Posterior cingulate gyrus (tissue), 11 donors: ENCODE measurements at regions not wholly inside any gene's neighbourhood (a gene's known extent, or its start where the extent isn't known, plus 50 kb on each side); places are given as distances from the start of the nearest gene placed in this dataset.

Source experiments
- DNase-seq, 10 donors: peaks; one replicate each; pipeline versions ENCODE4 v3.0.0 to v3.0.0-alpha.2; 2020 to 2021; ENCODE audit warnings: mixed read lengths in 3 of 10
- intact Hi-C: fragments of 100-400 bp; cut with DNase I; formaldehyde crosslinking; loops from one replicate; pipeline ENCODE4 v1.15.1; 2023

DNA sequence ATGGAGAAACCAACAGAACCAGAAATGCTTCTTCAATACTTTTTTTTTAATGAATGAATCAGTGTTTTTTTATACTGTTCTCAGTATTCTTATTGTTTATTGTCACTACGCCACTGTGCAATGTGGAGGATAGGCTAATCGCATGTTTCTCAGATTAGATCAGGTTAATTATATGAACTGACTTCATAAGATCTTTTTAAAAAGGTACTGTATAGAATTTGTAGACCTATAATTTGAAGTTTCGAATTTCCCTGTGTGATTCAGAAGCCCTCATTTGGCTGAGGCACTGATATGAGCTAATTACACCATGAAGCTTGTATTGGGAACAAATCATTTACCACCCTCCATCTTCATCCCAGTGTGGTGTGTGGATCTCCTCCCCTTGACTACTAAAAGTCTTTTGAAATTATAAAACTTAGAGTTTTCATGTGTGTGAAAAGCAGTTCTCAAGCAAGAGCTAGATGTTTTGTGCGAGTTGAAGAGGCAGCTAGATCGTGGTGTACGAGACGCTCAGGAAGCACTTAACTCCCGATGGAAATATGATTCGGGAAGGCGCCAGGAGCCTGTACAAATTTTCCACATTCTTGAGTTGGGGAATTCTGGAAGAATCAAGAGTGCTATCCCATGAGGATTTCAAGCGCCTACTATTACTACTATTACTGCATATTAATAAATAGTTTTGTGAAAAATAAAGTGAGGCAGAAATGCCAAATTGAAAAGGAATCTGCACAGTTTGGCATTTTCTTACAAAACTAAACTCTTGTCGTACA is 52.1 kb upstream of the KCNE2 start:
- DNase-seq, result no peak
- intact Hi-C loops, result no loop called here

DNA sequence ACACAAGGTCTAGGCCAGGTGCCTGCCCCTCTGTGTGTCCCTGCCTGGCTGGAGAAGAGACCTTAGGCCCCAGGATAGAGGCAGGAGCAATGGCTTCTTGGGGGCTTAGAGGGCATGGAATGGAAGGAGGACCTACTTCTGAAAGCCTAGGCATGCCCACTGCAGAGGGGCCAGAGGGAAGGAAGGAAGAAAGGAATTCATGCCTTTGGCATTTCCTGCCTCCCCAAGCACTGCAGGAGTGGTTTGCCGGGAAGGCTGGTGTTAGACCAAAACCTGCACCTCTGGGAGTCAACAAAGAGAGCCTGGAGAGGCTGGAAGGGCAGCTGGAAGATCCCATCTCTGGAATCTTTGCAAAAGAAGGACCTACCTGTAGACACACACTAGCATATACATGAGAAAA is 50.7 kb upstream of the KCNE2 start:
- no peak for DNase-seq
- intact Hi-C loops, result no loop called here
